Natural killer cell treated with Interleukin-12 subunit alpha and Interleukin-12 subunit beta and Interleukin-15 and Interleukin-18, amount 100 ng/mL, for 72 hours (primary cell): ENCODE measurements at regions not wholly inside any gene's neighbourhood (a gene's known extent, or its start where the extent isn't known, plus 50 kb on each side); places are given as distances from the start of the nearest gene placed in this dataset.
"Not testable (repeated sequence)": the region's sequence is repeated elsewhere in the genome, so short reads cannot be mapped to it uniquely, and the experiment has no call there.

Source experiments
- ATAC-seq, 2 donors: fragments of 150-1000 bp; cut with Tn5 transposase in 1 of 2; sonication (Bioruptor Pico), chemical (Tn5 transposase) in 1 of 2; 2 replicates each; pipeline ENCODE4 v1.10.0; 2021
- DNase-seq: peaks from one replicate; pipeline ENCODE4 v3.0.0; 2022; ENCODE audit warnings: low spot score
- H3K27ac Mint-ChIP-seq, 2 donors: 1 replicate in 1 of 2; 2 replicates in 1 of 2; pipeline ENCODE4 v1.8.0; 2022; ENCODE audit warnings: mixed read lengths in 2 of 2, mild to moderate bottlenecking in 1 of 2, moderate library complexity in 1 of 2
- H3K27me3 Mint-ChIP-seq, 2 donors: 1 replicate in 1 of 2; 2 replicates in 1 of 2; pipeline ENCODE4 v1.8.0; 2022; ENCODE audit warnings: mixed read lengths in 2 of 2
- H3K36me3 Mint-ChIP-seq: one replicate; pipeline ENCODE4 v1.8.0; 2022; ENCODE audit warnings: mixed read lengths
- H3K4me1 Mint-ChIP-seq, 2 donors: 1 replicate in 1 of 2; 2 replicates in 1 of 2; pipeline ENCODE4 v1.8.0; 2022; ENCODE audit warnings: low read depth in 2 of 2, mixed read lengths in 2 of 2, mild to moderate bottlenecking in 1 of 2
- H3K4me3 Mint-ChIP-seq: one replicate; pipeline ENCODE4 v1.8.0; 2022; ENCODE audit warnings: mixed read lengths
- H3K9me3 Mint-ChIP-seq: 2 replicates; pipeline ENCODE4 v1.8.0; 2022; ENCODE audit warnings: mixed read lengths

- Mint-ChIP-seq H3K9me3 (peaks cover 9% of the 10 kb centered on the region), H3K27me3 (peaks cover 0 to 5% of the 10 kb centered on the region in 2 donors), H3K4me3 (no peak overlapping the region), H3K36me3 (no peaks in the 10 kb centered on the region), H3K27ac (no peak overlapping the region), H3K4me1 (peaks cover 0 to 4% of the 10 kb centered on the region in 2 donors)
- DNase-seq (no peak), ATAC-seq (no peak)
These were observed 128.7 kb upstream of the COL5A2 start for GRCh38 chr2:189308056-189308790.

- Mint-ChIP-seq H3K36me3 (no peaks in the 10 kb centered on the region), H3K27ac (no peak overlapping the region), H3K4me3 (no peak overlapping the region), H3K4me1 (peaks cover 0 to 2% of the 10 kb centered on the region in 2 donors), H3K9me3 (peaks cover 10% of the 10 kb centered on the region), H3K27me3 (peaks cover 0 to 5% of the 10 kb centered on the region in 2 donors)
- ATAC-seq = no peak
- DNase-seq = no peak
These were observed 129.8 kb upstream of the COL5A2 start for GRCh38 chr2:189309331-189309730.

GRCh38 chr2:189312211-189312610 lies 129.1 kb upstream of the WDR75 start:
- no peak for DNase-seq
- H3K27me3 Mint-ChIP-seq = peaks cover 0 to 5% of the 10 kb centered on the region in 2 donors
- H3K4me1 Mint-ChIP-seq = no peaks in the 10 kb centered on the region
- ATAC-seq = no peak
- peaks cover 10% of the 10 kb centered on the region for H3K9me3 Mint-ChIP-seq
- H3K27ac Mint-ChIP-seq = no peak overlapping the region
- H3K4me3 Mint-ChIP-seq = no peak overlapping the region
- H3K36me3 Mint-ChIP-seq = no peaks in the 10 kb centered on the region

GRCh38 chr2:189312643-189313042 lies 128.6 kb upstream of the WDR75 start:
- Mint-ChIP-seq H3K27ac (no peak overlapping the region), H3K4me1 (no peaks in the 10 kb centered on the region), H3K4me3 (no peak overlapping the region), H3K27me3 (peaks cover 0 to 5% of the 10 kb centered on the region in 2 donors), H3K9me3 (peaks cover 10% of the 10 kb centered on the region), H3K36me3 (no peaks in the 10 kb centered on the region)
- DNase-seq (no peak), ATAC-seq (no peak)

- DNase-seq (no peak), ATAC-seq (no peak)
- H3K36me3 Mint-ChIP-seq = peaks cover 6% of the 10 kb centered on the region
- H3K4me3 Mint-ChIP-seq = no peak overlapping the region
- H3K27ac Mint-ChIP-seq = no peak overlapping the region
- H3K4me1 Mint-ChIP-seq = no peaks in the 10 kb centered on the region
- H3K9me3 Mint-ChIP-seq = peaks cover 14% of the 10 kb centered on the region
- no peaks in the 10 kb centered on the region for H3K27me3 Mint-ChIP-seq
These were observed 122.5 kb upstream of the WDR75 start for GRCh38 chr2:189318761-189319160.

GRCh38 chr2:189319424-189319823 lies 121.8 kb upstream of the WDR75 start:
- peaks cover 14% of the 10 kb centered on the region for H3K9me3 Mint-ChIP-seq
- H3K27me3 Mint-ChIP-seq, ATAC-seq, H3K4me1 Mint-ChIP-seq, H3K27ac Mint-ChIP-seq, H3K4me3 Mint-ChIP-seq, H3K36me3 Mint-ChIP-seq, DNase-seq: not testable (repeated sequence)

GRCh38 chr2:189327879-189328847 lies 113.1 kb upstream of the WDR75 start:
- Mint-ChIP-seq H3K36me3 (no peaks in the 10 kb centered on the region), H3K27me3 (no peaks in the 10 kb centered on the region), H3K9me3 (peaks cover 7% of the 10 kb centered on the region), H3K4me3 (no peak overlapping the region), H3K27ac (no peak overlapping the region), H3K4me1 (no peaks in the 10 kb centered on the region)
- ATAC-seq (no peak), DNase-seq (no peak)

- ATAC-seq (no peak), DNase-seq (no peak)
- Mint-ChIP-seq H3K9me3 (peaks cover 7% of the 10 kb centered on the region), H3K27me3 (no peaks in the 10 kb centered on the region), H3K36me3 (no peaks in the 10 kb centered on the region), H3K4me3 (no peak overlapping the region), H3K27ac (no peak overlapping the region), H3K4me1 (no peaks in the 10 kb centered on the region)
These were observed 112.4 kb upstream of the WDR75 start for GRCh38 chr2:189328848-189329245.

- H3K27me3 Mint-ChIP-seq = no peaks in the 10 kb centered on the region
- ATAC-seq (no peak), DNase-seq (no peak)
- H3K9me3 Mint-ChIP-seq = peaks cover 6% of the 10 kb centered on the region
- no peak overlapping the region for H3K4me3 Mint-ChIP-seq
- no peaks in the 10 kb centered on the region for H3K36me3 Mint-ChIP-seq
- no peaks in the 10 kb centered on the region for H3K4me1 Mint-ChIP-seq
- H3K27ac Mint-ChIP-seq = no peak overlapping the region
These were observed 104.8 kb upstream of the WDR75 start for GRCh38 chr2:189336276-189336975.

GRCh38 chr2:189337656-189338055 lies 103.6 kb upstream of the WDR75 start:
- no peak overlapping the region for H3K4me3 Mint-ChIP-seq
- DNase-seq = no peak
- ATAC-seq = no peak
- H3K36me3 Mint-ChIP-seq = no peaks in the 10 kb centered on the region
- peaks cover 6% of the 10 kb centered on the region for H3K9me3 Mint-ChIP-seq
- H3K27ac Mint-ChIP-seq = no peak overlapping the region
- H3K27me3 Mint-ChIP-seq = no peaks in the 10 kb centered on the region
- no peaks in the 10 kb centered on the region for H3K4me1 Mint-ChIP-seq

GRCh38 chr2:189338115-189338514 lies 103.2 kb upstream of the WDR75 start:
- peaks cover 6% of the 10 kb centered on the region for H3K9me3 Mint-ChIP-seq
- H3K4me1 Mint-ChIP-seq = no peaks in the 10 kb centered on the region
- H3K27ac Mint-ChIP-seq = no peak overlapping the region
- H3K36me3 Mint-ChIP-seq = no peaks in the 10 kb centered on the region
- H3K27me3 Mint-ChIP-seq = no peaks in the 10 kb centered on the region
- no peak overlapping the region for H3K4me3 Mint-ChIP-seq
- DNase-seq = no peak
- no peak for ATAC-seq

- DNase-seq (no peak), ATAC-seq (no peak)
- H3K27me3 Mint-ChIP-seq = no peaks in the 10 kb centered on the region
- no peak overlapping the region for H3K27ac Mint-ChIP-seq
- no peak overlapping the region for H3K4me3 Mint-ChIP-seq
- no peaks in the 10 kb centered on the region for H3K4me1 Mint-ChIP-seq
- peaks cover 3% of the 10 kb centered on the region for H3K9me3 Mint-ChIP-seq
- no peaks in the 10 kb centered on the region for H3K36me3 Mint-ChIP-seq
These were observed 100.2 kb upstream of the WDR75 start for GRCh38 chr2:189341077-189341476.

- no peak for DNase-seq
- no peaks in the 10 kb centered on the region for H3K9me3 Mint-ChIP-seq
- ATAC-seq = no peak
- H3K4me3 Mint-ChIP-seq = no peak overlapping the region
- no peaks in the 10 kb centered on the region for H3K27me3 Mint-ChIP-seq
- no peak overlapping the region for H3K27ac Mint-ChIP-seq
- H3K4me1 Mint-ChIP-seq = no peaks in the 10 kb centered on the region
- H3K36me3 Mint-ChIP-seq = no peaks in the 10 kb centered on the region
These were observed 97.2 kb upstream of the WDR75 start for GRCh38 chr2:189344043-189344442.

- ATAC-seq (no peak), DNase-seq (no peak)
- Mint-ChIP-seq H3K9me3 (peaks cover 3% of the 10 kb centered on the region), H3K4me1 (no peaks in the 10 kb centered on the region), H3K27me3 (no peaks in the 10 kb centered on the region), H3K36me3 (no peaks in the 10 kb centered on the region), H3K27ac (no peak overlapping the region), H3K4me3 (no peak overlapping the region)
These were observed 93.7 kb upstream of the WDR75 start for GRCh38 chr2:189347540-189347939.
